Stimulated activated CD8-positive, alpha-beta memory T cell treated with anti-CD3 and anti-CD28 coated beads, Interleukin-12 subunit alpha, Interleukin-12 subunit beta, amount 100 ng/mL, for 24 hours (primary cell): ENCODE measurements at regions not wholly inside any gene's neighbourhood (a gene's known extent, or its start where the extent isn't known, plus 50 kb on each side); places are given as distances from the start of the nearest gene placed in this dataset.
A peak's percentile ranks its signal among the peaks of the same experiment; 100 is the strongest.
"Not testable (repeated sequence)": the region's sequence is repeated elsewhere in the genome, so short reads cannot be mapped to it uniquely, and the experiment has no call there.

Experiments used
- DNase-seq: peaks from one replicate; pipeline ENCODE4 v3.0.0-alpha.2; 2020; ENCODE audit errors: extremely low read depth

DNA sequence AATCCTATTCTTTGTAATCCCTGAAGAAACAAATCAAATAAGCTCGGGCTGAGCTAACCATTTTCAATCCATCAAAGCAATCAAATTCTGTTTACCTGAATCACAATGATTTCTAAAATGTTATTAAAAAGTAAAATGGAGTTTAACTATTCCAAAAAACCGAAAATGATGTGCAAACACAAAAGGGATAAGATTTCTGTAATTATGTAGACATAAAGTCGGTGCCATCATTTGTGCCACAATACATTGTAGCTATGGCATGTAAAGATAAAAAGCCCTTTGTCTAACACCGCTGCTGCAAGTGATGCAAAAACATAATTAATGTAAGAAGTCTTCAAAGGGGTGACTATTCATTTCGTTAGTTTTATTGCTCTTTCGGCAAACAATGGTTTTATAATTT, 125.1 kb upstream of the FAM204A start:
- DNase-seq: no peak

DNA sequence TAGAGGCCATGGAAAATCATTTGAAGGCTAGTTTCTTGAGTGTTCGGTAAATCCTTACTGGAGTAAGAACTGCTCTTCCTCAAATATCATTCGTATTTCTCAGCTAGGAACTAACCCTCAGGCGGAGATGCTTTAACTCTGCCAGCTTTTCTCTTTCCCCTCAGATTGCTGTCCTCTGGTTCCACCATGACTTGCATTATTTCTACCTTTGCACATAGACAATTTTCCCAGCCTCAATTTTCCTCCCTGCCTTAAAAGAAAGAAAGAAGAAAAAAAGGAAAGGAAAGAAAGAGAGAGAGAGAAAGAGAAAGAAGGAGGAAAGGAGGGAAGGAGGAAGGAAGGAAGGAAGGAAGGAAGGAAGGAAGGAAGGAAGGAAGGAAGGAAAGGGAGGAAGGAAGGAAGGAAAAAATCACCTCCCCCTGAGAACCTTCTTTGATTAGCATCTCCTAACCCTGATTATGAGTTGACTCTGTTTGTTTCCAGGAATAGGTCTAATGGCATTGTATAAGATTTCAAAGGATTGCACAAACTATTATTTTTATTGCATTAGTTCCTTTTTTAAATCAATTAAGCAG, 123.3 kb upstream of the FAM204A start:
- no peak for DNase-seq

DNA sequence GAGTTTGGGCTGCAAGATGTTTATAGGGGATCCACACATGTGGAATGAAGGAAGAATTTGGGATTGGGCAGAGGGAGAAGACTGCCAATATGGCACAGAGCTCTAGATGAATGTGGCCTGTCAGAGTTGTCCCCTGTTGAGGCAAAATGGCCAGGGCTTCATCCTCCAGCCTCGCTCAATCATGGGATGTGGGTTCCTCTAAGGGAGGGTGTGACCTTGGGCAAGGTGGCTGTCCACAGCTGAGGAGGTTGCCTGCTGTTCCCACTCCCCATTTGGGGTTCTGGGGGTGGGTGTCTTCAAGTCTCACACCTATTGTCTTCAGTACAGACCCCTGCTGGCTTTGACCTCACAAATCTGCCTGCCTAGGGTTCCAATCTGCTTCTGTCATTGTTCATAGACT, 121.6 kb upstream of the FAM204A start:
- DNase-seq: no peak

- DNase-seq: no peak
These were observed 120.3 kb upstream of the FAM204A start for GRCh38 chr10:118462401-118462800.

DNA sequence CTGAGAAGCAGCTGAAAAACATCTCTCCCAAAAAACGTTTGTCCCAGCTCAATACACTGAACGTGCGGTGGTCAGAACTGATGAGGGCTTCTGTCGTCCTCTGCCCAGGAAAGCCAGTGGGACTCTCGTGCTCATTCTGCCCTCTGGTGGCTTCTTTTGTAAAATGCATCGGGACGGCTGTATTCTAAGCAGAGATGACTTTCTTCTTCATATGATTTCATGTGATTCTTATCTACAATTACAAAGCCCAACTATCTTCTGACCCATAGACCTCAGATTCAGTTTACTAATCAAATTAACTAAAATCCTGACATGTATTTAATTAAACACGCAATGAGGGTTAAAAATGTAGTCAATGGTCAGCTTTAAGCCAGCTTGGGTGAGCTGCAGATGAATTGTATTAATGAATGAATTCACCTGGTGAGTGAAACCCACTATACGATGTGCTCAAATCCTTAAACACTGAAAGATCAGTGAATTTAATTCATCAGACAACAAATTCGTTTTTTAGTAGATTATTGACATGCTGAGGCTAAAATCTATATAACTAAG, 117.6 kb upstream of the FAM204A start:
- peak; percentile 2 for DNase-seq

DNA sequence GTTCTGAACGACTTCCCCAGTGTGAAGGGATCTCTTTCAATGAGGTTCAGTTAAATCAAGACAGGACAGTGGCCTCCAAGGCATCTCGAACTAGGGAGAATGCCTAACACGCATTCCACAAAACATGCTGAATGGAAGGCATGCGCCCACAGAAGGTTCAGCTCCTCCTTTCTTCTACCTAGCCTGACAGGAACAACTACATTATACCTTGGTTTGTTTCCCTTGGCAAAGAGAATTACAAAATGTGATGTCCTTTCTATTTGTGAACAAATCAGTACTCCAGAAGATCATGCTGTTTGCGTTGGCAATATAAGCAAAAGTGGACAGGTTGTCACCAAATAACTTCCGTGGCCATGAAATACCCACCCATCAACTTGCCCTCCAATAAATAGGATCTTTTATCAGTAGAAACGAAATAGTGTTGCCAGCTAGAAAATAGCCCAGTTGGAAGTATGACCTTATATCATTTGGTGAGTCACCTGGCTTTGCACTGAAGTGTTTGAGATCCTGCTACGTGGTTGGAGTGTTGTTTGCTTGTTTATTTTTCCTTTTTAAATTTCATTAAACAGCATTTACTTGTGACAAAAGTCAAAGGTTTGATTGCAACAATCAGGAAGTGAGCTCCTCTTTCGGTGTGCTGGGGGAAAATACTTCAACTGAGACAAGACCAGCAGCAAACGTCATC, 117.0 kb upstream of the FAM204A start:
- no peak for DNase-seq

DNA sequence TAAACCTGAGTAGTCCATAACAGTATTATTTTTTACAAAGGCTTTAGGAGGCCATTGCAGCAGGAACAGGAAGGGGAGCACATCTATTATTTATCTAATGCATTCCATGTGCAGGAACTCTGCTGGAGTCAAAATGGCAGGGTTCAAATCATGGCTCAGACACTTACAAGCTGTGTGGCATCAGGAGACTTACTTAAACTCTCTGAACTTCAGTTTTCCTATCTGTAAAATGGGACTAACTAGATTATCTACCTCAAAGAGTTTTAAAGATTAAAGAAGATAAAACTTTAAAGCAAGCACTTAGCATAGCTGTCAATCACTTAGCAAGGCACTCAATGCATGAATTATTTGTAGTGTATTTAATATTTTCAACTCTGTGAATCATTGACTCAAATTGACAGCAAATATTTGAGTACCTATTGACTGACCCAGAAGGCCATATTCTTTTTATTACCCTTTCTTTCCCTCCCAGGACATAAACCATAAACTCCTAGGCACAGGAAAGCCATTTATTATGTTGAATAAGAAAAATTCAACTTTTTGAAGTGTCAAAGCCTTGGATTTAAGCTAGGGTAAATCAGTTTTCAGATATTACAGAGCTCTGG, 115.8 kb upstream of the FAM204A start:
- no peak for DNase-seq

- DNase-seq: no peak
These were observed 113.1 kb upstream of the FAM204A start for GRCh38 chr10:118455181-118455695.

DNA sequence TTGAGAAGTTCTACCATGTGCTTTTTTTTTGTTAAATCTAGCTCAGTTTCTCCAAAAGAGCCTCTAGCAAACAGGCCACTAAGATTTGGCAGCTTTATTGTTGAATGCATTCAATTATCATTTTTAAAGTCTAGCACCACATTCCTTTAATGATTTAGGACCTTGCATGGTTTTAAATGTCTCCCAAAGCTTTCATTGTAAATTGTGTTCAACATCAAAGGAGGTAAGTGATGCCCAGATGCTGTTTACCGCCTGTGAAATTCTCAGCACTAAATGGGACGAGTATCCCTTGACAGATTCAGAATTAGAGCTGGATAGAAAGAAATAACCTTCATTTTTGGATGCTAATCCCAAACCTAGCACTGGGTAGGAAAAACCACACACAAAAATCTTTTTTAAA, 112.1 kb upstream of the FAM204A start:
- DNase-seq: no peak

- no peak for DNase-seq
These were observed 110.0 kb upstream of the FAM204A start for GRCh38 chr10:118452098-118452497.

DNA sequence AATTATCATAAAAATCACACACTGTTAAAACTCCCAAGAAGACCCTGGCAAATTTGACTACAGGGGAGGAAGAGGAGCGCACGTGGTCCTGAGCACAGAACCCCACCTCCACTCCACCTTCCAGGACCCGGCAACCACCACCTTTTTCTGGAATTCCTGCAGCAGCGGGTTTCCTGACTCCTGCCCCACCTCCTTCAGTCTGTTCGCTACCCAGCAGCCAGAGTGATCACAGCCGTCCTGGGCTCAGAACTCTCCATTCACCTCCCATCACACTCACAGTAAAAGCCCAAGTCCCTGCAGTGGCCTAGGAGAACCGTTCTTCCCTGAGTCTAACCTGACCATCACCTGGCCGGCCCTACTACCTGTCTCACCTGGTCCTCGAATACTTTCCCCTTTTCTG, 107.4 kb upstream of the FAM204A start:
- DNase-seq: no peak

GRCh38 chr10:118448744-118449143, 106.6 kb upstream of the FAM204A start:
- no peak for DNase-seq

DNA sequence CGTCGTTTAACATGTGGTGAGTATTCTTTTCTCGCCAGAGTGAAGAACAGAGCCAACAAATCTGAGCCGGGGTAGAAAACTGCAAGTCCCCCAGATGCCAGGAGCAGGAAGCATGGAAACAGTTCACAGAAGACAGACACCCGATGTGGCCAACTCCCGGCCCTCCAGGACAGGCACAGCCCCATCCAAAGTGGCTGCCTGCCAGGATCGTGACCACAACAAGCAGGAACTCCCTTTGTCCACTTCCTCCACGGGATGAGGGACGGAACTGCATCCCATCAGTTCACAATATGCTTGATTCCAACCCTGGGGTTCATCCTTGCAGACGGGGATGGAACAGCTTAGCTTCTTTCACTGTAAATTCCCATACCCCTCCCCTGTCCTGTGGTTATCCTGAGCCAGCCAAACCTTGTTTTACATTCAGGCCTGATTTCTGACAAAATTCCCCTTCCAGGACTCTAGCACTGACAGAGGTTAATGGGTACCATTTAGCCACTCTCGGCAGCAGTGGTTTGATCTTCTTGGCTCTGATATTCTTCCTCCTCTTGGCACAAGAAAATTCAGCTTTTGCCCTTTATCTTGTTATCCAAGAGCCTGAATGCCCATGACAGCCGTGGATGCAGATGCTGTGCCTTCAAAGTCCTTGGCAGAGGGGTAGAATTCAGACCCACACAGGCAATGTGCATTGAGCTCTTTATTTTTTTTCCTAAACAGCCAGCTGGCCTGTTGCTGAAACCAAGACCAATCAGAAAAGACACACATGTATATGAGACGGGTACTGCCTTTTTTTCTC, 105.5 kb upstream of the FAM204A start:
- DNase-seq: no peak

- DNase-seq: no peak
These were observed 103.4 kb upstream of the FAM204A start for GRCh38 chr10:118445535-118445934.

DNA sequence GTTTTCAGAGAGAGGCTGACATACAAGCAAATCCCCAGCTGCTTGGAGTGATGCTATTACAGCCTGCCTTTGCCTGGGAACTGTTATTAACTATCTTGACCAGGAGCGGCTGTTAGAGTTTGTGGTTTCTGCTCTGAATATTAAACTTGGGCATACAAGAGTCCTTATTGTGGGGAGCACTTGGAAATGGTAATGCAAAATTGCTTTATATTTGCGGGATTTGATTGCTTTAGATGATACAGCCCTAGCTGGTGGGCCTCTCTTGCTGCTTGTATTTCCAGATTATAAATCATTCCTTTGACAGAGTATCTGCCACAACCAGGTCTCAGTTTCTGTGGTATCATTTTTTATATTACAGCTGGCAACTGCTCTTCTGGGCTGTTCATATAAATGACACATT, 101.9 kb upstream of the FAM204A start:
- no peak for DNase-seq

DNA sequence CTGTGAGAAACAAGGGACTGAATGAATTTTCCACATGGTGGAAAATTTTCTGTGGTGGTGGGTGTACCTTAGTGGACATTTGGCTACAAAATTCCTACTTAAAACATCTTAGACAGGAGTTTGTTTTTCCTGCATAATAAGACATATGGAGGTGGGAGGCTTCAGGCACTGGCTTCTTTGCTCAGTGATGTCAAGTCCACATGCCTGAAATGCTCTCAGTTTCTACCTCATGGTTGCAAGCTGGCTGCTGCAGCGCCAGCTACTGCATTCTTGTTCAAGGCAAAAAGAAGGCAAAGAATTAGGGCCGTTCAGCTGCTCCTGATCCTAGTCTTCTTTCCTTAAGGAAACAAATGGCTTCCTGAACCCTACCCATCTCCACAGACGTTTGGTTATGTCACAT, 99.9 kb upstream of the FAM204A start:
- no peak for DNase-seq

DNA sequence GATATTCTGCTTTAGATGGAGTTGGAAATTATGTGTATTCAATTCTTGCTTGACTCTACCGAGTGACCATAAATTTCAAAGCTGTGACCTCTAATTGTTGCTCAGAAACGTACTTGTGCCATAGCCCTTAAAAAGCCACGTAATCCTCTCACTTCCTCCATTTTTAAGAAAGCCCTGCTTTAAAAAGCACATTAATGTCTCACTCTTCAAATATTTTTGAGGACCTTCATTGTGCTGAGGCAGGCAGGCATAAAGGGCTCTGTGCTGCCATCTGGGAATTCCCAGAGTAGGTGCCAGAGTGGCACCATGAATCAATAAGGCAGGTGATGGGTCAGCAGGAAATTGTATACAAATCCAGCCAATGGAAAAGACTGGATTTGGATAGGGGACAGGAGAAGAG, 97.7 kb upstream of the FAM204A start:
- no peak for DNase-seq

- no peak for DNase-seq
These were observed 94.6 kb upstream of the FAM204A start for GRCh38 chr10:118436742-118437141.

- DNase-seq: no peak
These were observed 88.1 kb upstream of the FAM204A start for GRCh38 chr10:118430190-118430589.

DNA sequence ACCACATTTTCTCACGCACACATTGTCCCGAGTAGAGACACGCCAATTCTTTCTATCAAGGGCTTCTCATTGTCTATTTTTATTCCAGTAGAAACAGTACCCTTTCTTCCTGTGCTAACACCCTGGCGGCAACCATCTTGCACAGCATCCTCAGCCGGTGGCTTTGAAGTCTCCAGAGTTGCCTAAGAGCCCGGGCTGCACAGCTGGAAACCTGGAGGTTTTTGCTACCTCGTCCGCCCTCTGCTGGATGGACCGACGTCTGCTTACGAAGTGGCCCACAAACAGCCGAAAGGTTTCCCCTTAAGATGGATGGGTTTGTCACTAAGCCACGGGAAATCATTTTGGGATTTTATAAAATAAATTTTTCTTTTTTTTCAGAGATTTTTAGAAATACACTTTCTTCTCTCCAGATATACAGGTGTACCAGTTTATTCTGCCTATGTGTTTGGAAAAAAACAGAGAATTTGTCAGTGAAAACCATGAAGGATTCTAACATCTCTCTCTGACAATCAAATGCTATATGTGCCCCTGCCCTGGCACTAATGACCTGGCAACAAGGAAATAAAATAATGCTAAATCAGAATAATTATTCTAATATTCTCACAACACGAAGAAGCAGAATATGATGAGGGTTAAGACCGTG, 81.8 kb upstream of the FAM204A start:
- peak; percentile 15 for DNase-seq

GRCh38 chr10:118422241-118422640, 80.1 kb upstream of the FAM204A start:
- DNase-seq: no peak

DNA sequence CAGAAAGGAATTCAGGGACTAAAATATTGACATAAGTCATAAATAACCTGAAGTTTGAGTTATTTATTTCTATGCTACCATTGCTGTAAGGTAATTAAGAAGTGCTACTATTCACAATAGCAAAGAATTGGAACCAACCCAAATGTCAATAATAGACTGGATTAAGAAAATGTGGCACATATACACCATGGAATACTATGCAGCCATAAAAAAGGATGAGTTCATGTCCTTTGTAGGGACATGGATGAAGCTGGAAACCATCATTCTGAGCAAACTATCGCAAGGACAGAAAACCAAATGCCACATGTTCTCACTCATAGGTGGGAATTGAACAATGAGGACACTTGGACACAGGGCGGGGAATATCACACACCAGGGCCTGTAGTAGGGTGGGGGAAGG, 77.9 kb upstream of the FAM204A start:
- not testable (repeated sequence) for DNase-seq
